GM12878 (cell line): ENCODE measurements at regions not wholly inside any gene's neighbourhood (a gene's known extent, or its start where the extent isn't known, plus 50 kb on each side); places are given as distances from the start of the nearest gene placed in this dataset.

Source experiments
- ATAC-seq: fragments of 200-7000 bp; cut with Tn5 transposase; 3 replicates; pipeline ENCODE4 v1.9.1; 2020; ENCODE audit warnings: mild to moderate bottlenecking, moderate library complexity
- BruUV-seq: library from RNA; stranded (reverse); fragments of 400-500 nt; replicated peaks from 2 replicates; lab custom pipeline; 2021; lab: Mats Ljungman, UMichigan
- CTCF ChIA-PET: fragments of 300-600 bp; sonication (Branson Sonifier 250); formaldehyde crosslinking; extraction: SDS; loops from one replicate; lab custom pipeline; 2021; ENCODE audit warnings: inconsistent platforms; lab: Yijun Ruan, JAX
- POLR2A ChIA-PET: fragments of 350-600 bp; formaldehyde crosslinking; extraction: SDS; loops from one replicate; lab custom pipeline; 2021; ENCODE audit warnings: inconsistent platforms; lab: Charles Lee
- RAD21 ChIA-PET: fragments of 300-600 bp; sonication (Branson Sonifier 250); formaldehyde crosslinking; loops from one replicate; lab custom pipeline; 2023; ENCODE audit warnings: antibody characterized with exemption; ENCODE audit not compliant: unreplicated experiment; lab: Charles Lee
- SMC1A ChIA-PET: fragments of 300-600 bp; sonication (Branson Sonifier 250); formaldehyde crosslinking; loops from one replicate; lab custom pipeline; 2023; ENCODE audit not compliant: unreplicated experiment, uncharacterized antibody; lab: Charles Lee
- DNase-seq: peaks from one replicate; pipeline ENCODE4 v3.0.0-alpha.2; 2011; ENCODE audit warnings: low read depth, low spot score
- FAIRE-seq: peaks from 3 replicates; lab custom pipeline; 2011; peaks lifted over from hg19 to GRCh38; lab: Jason Lieb, UNC
- H2AFZ ChIP-seq: 2 replicates; pipeline ENCODE4 v1.6.0; 2011; ENCODE audit warnings: low read depth, low read length, control low read depth; ENCODE audit not compliant: control insufficient read depth
- H3K27ac ChIP-seq: 2 replicates; pipeline ENCODE4 v1.5.1; 2011; ENCODE audit warnings: control low read depth; ENCODE audit not compliant: control insufficient read depth, insufficient read depth
- H3K27me3 ChIP-seq, 2 experiments: replicated peaks in 1 of 2; 2 replicates each; pipeline versions ENCODE4 v1.6.0 to v1.6.1; 2011; ENCODE audit warnings: low read length in 1 of 2; ENCODE audit not compliant: control insufficient read depth in 2 of 2, insufficient read depth in 2 of 2
- H3K36me3 ChIP-seq, 2 experiments: 2 replicates each; pipeline ENCODE4 v1.5.1; 2011; ENCODE audit warnings: low read length in 1 of 2; ENCODE audit not compliant: control insufficient read depth in 2 of 2, insufficient read depth in 2 of 2
- H3K4me1 ChIP-seq: 2 replicates; pipeline ENCODE4 v1.6.1; 2011; ENCODE audit warnings: mild to moderate bottlenecking, low read length, moderate library complexity, mixed read lengths; ENCODE audit not compliant: control insufficient read depth, insufficient read depth
- H3K4me2 ChIP-seq: 2 replicates; pipeline ENCODE4 v1.6.0; 2011; ENCODE audit warnings: control low read depth; ENCODE audit not compliant: control insufficient read depth, insufficient read depth
- H3K4me3 ChIP-seq: fragments of 200-600 bp; sonication (generic); 2 replicates; pipeline ENCODE4 v1.5.1; 2016
- H3K79me2 ChIP-seq: 2 replicates; pipeline ENCODE4 v1.6.0; 2011; ENCODE audit warnings: low read length; ENCODE audit not compliant: control insufficient read depth, insufficient read depth
- H3K9ac ChIP-seq: 2 replicates; pipeline ENCODE4 v1.8.0; 2011; ENCODE audit warnings: low read length, control low read depth, mixed read lengths; ENCODE audit not compliant: control insufficient read depth, insufficient read depth
- H3K9me3 ChIP-seq: replicated peaks from 3 replicates; pipeline ENCODE4 v1.5.1; 2011; ENCODE audit warnings: mild to moderate bottlenecking, low read length; ENCODE audit not compliant: control insufficient read depth, insufficient read depth
- H4K20me1 ChIP-seq: 2 replicates; pipeline ENCODE4 v1.6.0; 2011; ENCODE audit not compliant: control insufficient read depth, insufficient read depth
- BCL11A ChIP-seq: IDR thresholded peaks from 2 replicates; pipeline ENCODE4 v1.6.1; 2011; ENCODE audit warnings: low read depth, low read length
- CTCF ChIP-seq, 3 experiments: IDR thresholded peaks in 2 of 3; conservative IDR thresholded peaks in 1 of 3; 2 replicates each; pipeline ENCODE4 v1.5.1; 2011; ENCODE audit warnings: low read depth in 3 of 3, low read length in 3 of 3, mild to moderate bottlenecking in 3 of 3, control low read depth in 2 of 3, moderate library complexity in 2 of 3, inconsistent platforms in 1 of 3, mixed read lengths in 1 of 3; ENCODE audit not compliant: control insufficient read depth in 2 of 3, insufficient read depth in 1 of 3; ENCODE audit errors: extremely low read depth in 1 of 3
- KAT2A ChIP-seq: conservative IDR thresholded peaks from 2 replicates; pipeline ENCODE4 v1.6.1; 2011; ENCODE audit warnings: low read depth, low read length; ENCODE audit not compliant: control insufficient read depth
- MEF2A ChIP-seq: IDR thresholded peaks from 2 replicates; pipeline ENCODE4 v1.6.1; 2011; ENCODE audit warnings: low read depth, mild to moderate bottlenecking, low read length, moderate library complexity; ENCODE audit not compliant: insufficient read depth
- NBN ChIP-seq: fragments of 450-650 bp; IDR thresholded peaks from 2 replicates; pipeline ENCODE4 v1.6.1; 2016
- NRF1 ChIP-seq: conservative IDR thresholded peaks from 2 replicates; pipeline ENCODE4 v1.6.1; 2011; ENCODE audit warnings: mild to moderate bottlenecking, low read depth, low read length, improper control_type of control experiment
- SPI1 ChIP-seq: IDR thresholded peaks from 2 replicates; pipeline ENCODE4 v1.6.1; 2011; ENCODE audit warnings: low read depth, mild to moderate bottlenecking, low read length, moderate library complexity, borderline replicate concordance; ENCODE audit not compliant: insufficient read depth
- SREBF1 ChIP-seq: IDR thresholded peaks from 2 replicates; pipeline ENCODE4 v1.6.1; 2012; ENCODE audit warnings: mild to moderate bottlenecking, low read length
- TBL1XR1 ChIP-seq: IDR thresholded peaks from 2 replicates; pipeline ENCODE4 v1.6.1; 2012; ENCODE audit warnings: low read depth, low read length, improper control_type of control experiment
- TCF12 ChIP-seq: IDR thresholded peaks from 2 replicates; pipeline ENCODE4 v1.6.1; 2011; ENCODE audit warnings: low read depth, mild to moderate bottlenecking, low read length
- ZBTB11 ChIP-seq: fragments of 450-650 bp; formaldehyde crosslinking; IDR thresholded peaks from 2 replicates; pipeline ENCODE4 v1.5.0; 2022; ENCODE audit warnings: mild to moderate bottlenecking, missing genetic modification characterization
- ZNF207 ChIP-seq: fragments of 450-650 bp; IDR thresholded peaks from 2 replicates; pipeline ENCODE4 v1.6.1; 2014; ENCODE audit warnings: antibody characterized with exemption, mild to moderate bottlenecking, borderline replicate concordance
- ZNF384 ChIP-seq: IDR thresholded peaks from 2 replicates; pipeline ENCODE4 v1.6.1; 2012; ENCODE audit warnings: low read depth, mild to moderate bottlenecking, low read length, improper control_type of control experiment, borderline replicate concordance
- WGBS: methylation state at CpG from one replicate; pipeline ENCODE4 v1.1.6; 2016; ENCODE audit warnings: low lambda C conversion rate; ENCODE audit not compliant: insufficient replicate concordance, insufficient coverage; ENCODE audit errors: missing lambda C conversion rate; 5-methylcytosine and 5-hydroxymethylcytosine counted together
- in situ Hi-C: fragments of 300-500 bp; cut with MboI; formaldehyde crosslinking; loops from 9 replicates; pipeline ENCODE4 v1.14.3; 2018; ENCODE audit warnings: mixed read lengths
- intact Hi-C: fragments of 100-400 bp; cut with micrococcal nuclease; formaldehyde crosslinking; loops from one replicate; pipeline ENCODE4 v1.14.2; 2022; ENCODE audit not compliant: unreplicated experiment

- no TSS peak for BruUV-seq
Measured at GRCh38 chr20:22099348-22099747, 393.9 kb downstream of the PAX1 start.

DNA sequence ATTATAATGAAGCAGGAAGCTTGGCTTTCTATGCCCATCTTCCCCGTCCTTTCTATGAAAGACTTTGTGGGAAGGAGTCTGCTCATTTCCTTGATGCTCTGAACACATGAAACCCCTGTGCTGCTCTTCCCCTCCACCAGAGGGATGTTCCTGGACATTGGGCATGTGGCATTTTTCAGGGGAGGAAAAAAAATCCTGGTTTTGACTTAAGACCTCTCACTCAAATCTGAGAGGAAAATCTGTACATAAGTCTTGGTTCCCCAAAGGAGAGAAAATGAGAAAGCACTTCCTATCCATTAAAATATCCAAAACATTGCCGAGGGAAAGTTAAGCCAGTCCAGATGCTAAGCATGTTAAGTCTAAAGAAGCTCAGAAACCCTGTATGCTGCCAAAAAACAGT lies 393.0 kb downstream of the PAX1 start:
- no peaks in the 10 kb centered on the region for H3K36me3 ChIP-seq
- no peaks in the 10 kb centered on the region for H4K20me1 ChIP-seq
- no peaks in the 10 kb centered on the region for H3K79me2 ChIP-seq
- no peaks in the 10 kb centered on the region; the same call in 2 of the 3 replicates for H3K9me3 ChIP-seq
- FAIRE-seq (no peak), DNase-seq (no peak), ATAC-seq (no peak)
- H3K27me3 ChIP-seq, result no peaks in the 10 kb centered on the region
- BruUV-seq, result no TSS peak
- ChIA-PET SMC1A (no interaction called here), CTCF (interaction anchor here (1.3 kb wide), 1 partner anchor 378 kb away, joined by 3 read pairs; no protein-coding TSS in a partner anchor), POLR2A (no interaction called here), RAD21 (no interaction called here)
- H3K4me3 ChIP-seq, result no peak overlapping the region
- H3K4me1 ChIP-seq, result no peaks in the 10 kb centered on the region
- no peak overlapping the region for H3K9ac ChIP-seq
- in situ Hi-C loops (no loop called here), intact Hi-C loops (no loop called here)
- no peak overlapping the region for H3K27ac ChIP-seq
- H2AFZ ChIP-seq, result no peak overlapping the region
- H3K4me2 ChIP-seq, result no peak overlapping the region
- 6% methylated on average over 2 of the region's 2 CpGs for WGBS
- TF ChIP-seq BCL11A, result no peak
- no peak for TF ChIP-seq ZNF384
- no peak for TF ChIP-seq NRF1
- TF ChIP-seq SREBF1, result no peak
- no peak for TF ChIP-seq CTCF (IDR thresholded peaks at IDR 0.05 in 2 of 3, conservative IDR thresholded peaks at IDR 0.05 in 1 of 3; ENCODE audit: control insufficient read depth in 2 of 3, extremely low read depth in 1 of 3, insufficient read depth in 1 of 3, low read depth in 3 of 3, low read length in 3 of 3)
- TF ChIP-seq NBN, result no peak
- no peak for TF ChIP-seq KAT2A
- no peak for TF ChIP-seq ZNF207
- no peak for TF ChIP-seq MEF2A
- no peak for TF ChIP-seq TBL1XR1
- no peak for TF ChIP-seq ZBTB11

More at GRCh38 chr20:22099348-22099747, 393.9 kb downstream of the PAX1 start:
- Histone ChIP-seq H3K4me3 (no peak overlapping the region), H4K20me1 (no peaks in the 10 kb centered on the region), H3K9me3 (no peaks in the 10 kb centered on the region; the same call in 2 of the 3 replicates), H3K79me2 (no peaks in the 10 kb centered on the region), H3K9ac (no peak overlapping the region), H2AFZ (no peak overlapping the region), H3K27me3 (no peaks in the 10 kb centered on the region), H3K27ac (no peak overlapping the region), H3K4me1 (no peaks in the 10 kb centered on the region), H3K4me2 (no peak overlapping the region), H3K36me3 (no peaks in the 10 kb centered on the region)
- CTCF ChIA-PET, result interaction anchor here (1.3 kb wide), 1 partner anchor 379 kb away, joined by 3 read pairs; no protein-coding TSS in a partner anchor
- POLR2A ChIA-PET, result no interaction called here
- SMC1A ChIA-PET, result no interaction called here
- FAIRE-seq, result no peak
- TF ChIP-seq TCF12, result no peak
- TF ChIP-seq SPI1, result peak; percentile 56; the same call in 1 of the 2 replicates
- RAD21 ChIA-PET, result no interaction called here
- intact Hi-C loops, result no loop called here
- 0% methylated on average over 3 of the region's 3 CpGs for whole genome bisulfite sequencing
- peak; percentile 27 for DNase-seq
- peak; percentile 86 for ATAC-seq
- in situ Hi-C loops, result no loop called here
